H9 (cell line): ENCODE measurements at regions not wholly inside any gene's neighbourhood (a gene's known extent, or its start where the extent isn't known, plus 50 kb on each side); places are given as distances from the start of the nearest gene placed in this dataset.

ENCODE experiments used
- DNase-seq: peaks from one replicate; pipeline ENCODE4 v3.0.0-alpha.2; 2017
- H2AFZ ChIP-seq: one replicate; pipeline ENCODE4 v1.6.1; 2013; ENCODE audit warnings: mild to moderate bottlenecking, low read length, control low read depth, moderate library complexity
- H2AK5ac ChIP-seq: 2 replicates; pipeline ENCODE4 v1.6.1; 2013; ENCODE audit warnings: low read length, control low read depth, mixed read lengths; ENCODE audit not compliant: insufficient read length
- H2BK120ac ChIP-seq: one replicate; pipeline ENCODE4 v1.6.1; 2013; ENCODE audit warnings: low read depth, mild to moderate bottlenecking, low read length, control low read depth, inconsistent platforms; ENCODE audit not compliant: poor library complexity, severe bottlenecking
- H2BK12ac ChIP-seq: 2 replicates; pipeline ENCODE4 v1.6.1; 2013; ENCODE audit warnings: low read length, control low read depth, mixed read lengths, low read depth; ENCODE audit not compliant: insufficient read length
- H2BK15ac ChIP-seq: 2 replicates; pipeline ENCODE4 v1.6.1; 2013; ENCODE audit warnings: low read depth, low read length, control low read depth
- H2BK20ac ChIP-seq: one replicate; pipeline ENCODE4 v1.6.1; 2013; ENCODE audit warnings: low read depth, mild to moderate bottlenecking, low read length, control low read depth, inconsistent platforms; ENCODE audit not compliant: poor library complexity, severe bottlenecking
- H2BK5ac ChIP-seq: 2 replicates; pipeline ENCODE4 v1.6.1; 2013; ENCODE audit warnings: low read length, control low read depth, mixed read lengths; ENCODE audit not compliant: insufficient read length
- H3K14ac ChIP-seq: 2 replicates; pipeline ENCODE4 v1.6.1; 2013; ENCODE audit warnings: low read length, control low read depth; ENCODE audit not compliant: insufficient read depth
- H3K18ac ChIP-seq: 2 replicates; pipeline ENCODE4 v1.6.1; 2013; ENCODE audit warnings: low read depth, mild to moderate bottlenecking, mixed read lengths, low read length, control low read depth; ENCODE audit not compliant: insufficient read length
- H3K23ac ChIP-seq: 2 replicates; pipeline ENCODE4 v1.6.1; 2013; ENCODE audit warnings: low read length, control low read depth, mixed read lengths, low read depth; ENCODE audit not compliant: insufficient read length
- H3K23me2 ChIP-seq: 2 replicates; pipeline ENCODE4 v1.6.1; 2013; ENCODE audit warnings: low read depth, mild to moderate bottlenecking, mixed read lengths, low read length, control low read depth; ENCODE audit not compliant: insufficient read length, poor library complexity, severe bottlenecking
- H3K27ac ChIP-seq: 2 replicates; pipeline ENCODE4 v1.5.1; 2013; ENCODE audit warnings: low read length, control low read depth, mixed read lengths, low read depth; ENCODE audit not compliant: insufficient read length
- H3K27me3 ChIP-seq: 2 replicates; pipeline ENCODE4 v1.6.1; 2013; ENCODE audit warnings: low read length, control low read depth, inconsistent platforms; ENCODE audit not compliant: insufficient read depth
- H3K4ac ChIP-seq: 2 replicates; pipeline ENCODE4 v1.6.1; 2013; ENCODE audit warnings: low read depth, mild to moderate bottlenecking, control low read depth, inconsistent platforms, low read length, moderate library complexity
- H3K4me1 ChIP-seq: 2 replicates; pipeline ENCODE4 v1.6.1; 2013; ENCODE audit warnings: low read length, control low read depth, inconsistent platforms; ENCODE audit not compliant: insufficient read depth
- H3K4me2 ChIP-seq: 2 replicates; pipeline ENCODE4 v1.6.1; 2013; ENCODE audit warnings: low read length, control low read depth, mixed read lengths; ENCODE audit not compliant: insufficient read length, insufficient read depth
- H3K56ac ChIP-seq: 2 replicates; pipeline ENCODE4 v1.6.1; 2013; ENCODE audit warnings: low read depth, mild to moderate bottlenecking, mixed read lengths, low read length, control low read depth; ENCODE audit not compliant: insufficient read length
- H3K79me1 ChIP-seq: 2 replicates; pipeline ENCODE4 v1.6.1; 2013; ENCODE audit warnings: low read depth, mild to moderate bottlenecking, moderate library complexity, low read length, control low read depth, inconsistent platforms; ENCODE audit not compliant: insufficient read depth, poor library complexity, severe bottlenecking
- H3K79me2 ChIP-seq: 2 replicates; pipeline ENCODE4 v1.6.1; 2013; ENCODE audit warnings: low read length, control low read depth, inconsistent platforms; ENCODE audit not compliant: insufficient read depth
- H3K9ac ChIP-seq: 2 replicates; pipeline ENCODE4 v1.6.1; 2013; ENCODE audit warnings: low read length, control low read depth, mixed read lengths; ENCODE audit not compliant: insufficient read length; ENCODE audit errors: extremely low read depth
- H3K9me3 ChIP-seq: one replicate; pipeline ENCODE4 v1.6.1; 2013; ENCODE audit warnings: low read depth, low read length, inconsistent platforms; ENCODE audit not compliant: control insufficient read depth
- H3T11ph ChIP-seq: one replicate; pipeline ENCODE4 v1.6.1; 2013; ENCODE audit warnings: mild to moderate bottlenecking, low read length, control low read depth, inconsistent platforms
- H4K20me1 ChIP-seq: one replicate; pipeline ENCODE4 v1.6.1; 2013; ENCODE audit not compliant: control insufficient read depth, insufficient read length, insufficient read depth
- H4K5ac ChIP-seq: 2 replicates; pipeline ENCODE4 v1.6.1; 2013; ENCODE audit warnings: low read depth, mild to moderate bottlenecking, mixed read lengths, low read length, control low read depth; ENCODE audit not compliant: insufficient read length
- H4K8ac ChIP-seq: replicated peaks from 2 replicates; pipeline ENCODE4 v1.6.1; 2013; ENCODE audit warnings: low read length, control low read depth, mixed read lengths, low read depth; ENCODE audit not compliant: insufficient read length
- H4K91ac ChIP-seq: 2 replicates; pipeline ENCODE4 v1.6.1; 2013; ENCODE audit warnings: low read depth, mild to moderate bottlenecking, moderate library complexity, mixed read lengths, low read length, control low read depth; ENCODE audit not compliant: insufficient read length
- H3K27ac Mint-ChIP-seq, 3 experiments: 2 replicates in 2 of 3; 3 replicates in 1 of 3; pipeline ENCODE4 v1.8.0; 2020 to 2021; ENCODE audit warnings: mixed read lengths in 3 of 3, mild to moderate bottlenecking in 1 of 3, moderate library complexity in 1 of 3
- H3K27me3 Mint-ChIP-seq: 2 replicates; pipeline ENCODE4 v1.8.0; 2021; ENCODE audit warnings: low read depth, mild to moderate bottlenecking, moderate library complexity, mixed read lengths
- H3K36me3 Mint-ChIP-seq, 3 experiments: 2 replicates in 2 of 3; 3 replicates in 1 of 3; pipeline ENCODE4 v1.8.0; 2020 to 2021; ENCODE audit warnings: low read depth in 3 of 3, mixed read lengths in 3 of 3; ENCODE audit not compliant: insufficient read depth in 1 of 3
- H3K4me1 Mint-ChIP-seq, 2 experiments: 2 replicates each; pipeline ENCODE4 v1.8.0; 2020; ENCODE audit warnings: mixed read lengths in 2 of 2
- H3K4me3 Mint-ChIP-seq, 2 experiments: 2 replicates in 1 of 2; 3 replicates in 1 of 2; pipeline ENCODE4 v1.8.0; 2020 to 2021; ENCODE audit warnings: mild to moderate bottlenecking in 2 of 2, mixed read lengths in 2 of 2, moderate library complexity in 1 of 2
- H3K9me3 Mint-ChIP-seq, 2 experiments: 2 replicates in 1 of 2; 3 replicates in 1 of 2; pipeline ENCODE4 v1.8.0; 2020; ENCODE audit warnings: mild to moderate bottlenecking in 2 of 2, mixed read lengths in 2 of 2, moderate library complexity in 1 of 2
- WGBS: extraction: QIAGEN DNeasy Blood & Tissue Kit; methylation state at CpG from one replicate; pipeline ENCODE4 v1.1.7; 2013; ENCODE audit warnings: missing lambda C conversion rate, low lambda C conversion rate, mixed read lengths; ENCODE audit not compliant: insufficient read length; ENCODE audit errors: extremely low coverage; 5-methylcytosine and 5-hydroxymethylcytosine counted together
- TF ChIP-seq, protein P1 (sequence below): fragments of 200-600 bp; sonication (generic); conservative IDR thresholded peaks from 3 replicates; pipeline ENCODE4 v1.8.0; 2021; ENCODE audit warnings: antibody characterized with exemption, mild to moderate bottlenecking

DNA sequence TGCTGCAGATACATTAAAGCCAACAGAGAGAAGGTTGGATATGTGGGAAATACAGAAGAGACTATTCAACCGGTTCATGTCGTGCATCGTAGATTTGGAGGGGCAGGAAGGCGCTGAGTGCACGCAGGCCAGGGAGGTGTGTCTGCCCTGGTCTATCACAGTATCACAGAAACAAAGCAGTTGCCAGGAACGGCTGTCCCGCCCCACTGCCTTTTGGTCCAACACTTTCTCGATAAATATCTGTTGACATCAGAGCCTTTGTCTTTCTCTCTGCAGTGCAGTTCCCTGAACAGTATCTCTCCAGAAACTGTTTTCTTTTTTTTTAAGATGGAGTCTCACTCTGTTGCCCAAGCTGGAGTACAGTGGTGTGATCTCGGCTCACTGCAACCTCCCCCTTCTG is 151.1 kb upstream of the BCOR start:
- no peaks in the 10 kb centered on the region for H3K79me1 ChIP-seq
- Mint-ChIP-seq H3K4me3 (no peak overlapping the region), H3K27me3 (peaks cover 4% of the 10 kb centered on the region), H3K9me3 (peaks cover 60 to 67% of the 10 kb centered on the region in 2 experiments), H3K4me1 (peaks cover 17 to 21% of the 10 kb centered on the region in 2 experiments), H3K36me3 (peaks cover 0 to 4% (median 4%) of the 10 kb centered on the region in 3 experiments; a peak in 2 of 7 replicates), H3K27ac (no peak overlapping the region)
- no peak overlapping the region for H3K4ac ChIP-seq
- H4K20me1 ChIP-seq, result no peaks in the 10 kb centered on the region
- H4K8ac ChIP-seq, result no peak overlapping the region
- H2BK15ac ChIP-seq, result no peak overlapping the region
- no peak overlapping the region for H2BK12ac ChIP-seq
- H2BK5ac ChIP-seq, result no peak overlapping the region
- no peak overlapping the region for H3K4me2 ChIP-seq
- H2AK5ac ChIP-seq, result no peak overlapping the region
- WGBS, result no CpG with 5 or more reads among the region's 9 CpGs
- no peak overlapping the region for H2BK120ac ChIP-seq
- 0 out of 2 replicates have a peak, but pooled peaks cover 2% of the 10 kb centered on the region for H3K79me2 ChIP-seq
- H3K27ac ChIP-seq, result no peak overlapping the region
- H2AFZ ChIP-seq, result no peak overlapping the region
- peaks cover 2% of the 10 kb centered on the region for H3K23me2 ChIP-seq
- H3K4me1 ChIP-seq, result peaks cover 9% of the 10 kb centered on the region
- H3K18ac ChIP-seq, result no peak overlapping the region
- H3K9me3 ChIP-seq, result no peaks in the 10 kb centered on the region
- TF ChIP-seq, protein P1, sequence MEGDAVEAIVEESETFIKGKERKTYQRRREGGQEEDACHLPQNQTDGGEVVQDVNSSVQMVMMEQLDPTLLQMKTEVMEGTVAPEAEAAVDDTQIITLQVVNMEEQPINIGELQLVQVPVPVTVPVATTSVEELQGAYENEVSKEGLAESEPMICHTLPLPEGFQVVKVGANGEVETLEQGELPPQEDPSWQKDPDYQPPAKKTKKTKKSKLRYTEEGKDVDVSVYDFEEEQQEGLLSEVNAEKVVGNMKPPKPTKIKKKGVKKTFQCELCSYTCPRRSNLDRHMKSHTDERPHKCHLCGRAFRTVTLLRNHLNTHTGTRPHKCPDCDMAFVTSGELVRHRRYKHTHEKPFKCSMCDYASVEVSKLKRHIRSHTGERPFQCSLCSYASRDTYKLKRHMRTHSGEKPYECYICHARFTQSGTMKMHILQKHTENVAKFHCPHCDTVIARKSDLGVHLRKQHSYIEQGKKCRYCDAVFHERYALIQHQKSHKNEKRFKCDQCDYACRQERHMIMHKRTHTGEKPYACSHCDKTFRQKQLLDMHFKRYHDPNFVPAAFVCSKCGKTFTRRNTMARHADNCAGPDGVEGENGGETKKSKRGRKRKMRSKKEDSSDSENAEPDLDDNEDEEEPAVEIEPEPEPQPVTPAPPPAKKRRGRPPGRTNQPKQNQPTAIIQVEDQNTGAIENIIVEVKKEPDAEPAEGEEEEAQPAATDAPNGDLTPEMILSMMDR, result no peak
- DNase-seq, result no peak
- no peak overlapping the region for H4K5ac ChIP-seq
- no peak overlapping the region for H3K56ac ChIP-seq
- H3K14ac ChIP-seq, result no peak overlapping the region
- H4K91ac ChIP-seq, result no peak overlapping the region
- H3K9ac ChIP-seq, result no peak overlapping the region
- H3K23ac ChIP-seq, result no peak overlapping the region
- no peak overlapping the region for H2BK20ac ChIP-seq
- no peak overlapping the region for H3T11ph ChIP-seq
- H3K27me3 ChIP-seq, result no peaks in the 10 kb centered on the region
